ENCODE measurements at regions not wholly inside any gene's neighbourhood (a gene's known extent, or its start where the extent isn't known, plus 50 kb on each side); places are given as distances from the start of the nearest gene placed in this dataset.

GRCh38 chr2:133927894-133928293 is 326.0 kb upstream of the MGAT5 start:
- H3K4me3 ChIP-seq (replicated peaks in 1 of 2; ENCODE audit: low read depth in 1 of 2, low read length in 2 of 2), result no peak overlapping the region
- no peak overlapping the region for H2AFZ ChIP-seq (ENCODE audit: low read depth, low read length, poor library complexity, severe bottlenecking)
- POLR2A ChIA-PET, result no interaction called here
- ATAC-seq (no peak), DNase-seq (ENCODE audit: low read depth, low spot score) (no peak)
- H3K27ac ChIP-seq (ENCODE audit: low read depth, low read length), result no peak overlapping the region
- intact Hi-C loops (cut with micrococcal nuclease), result no loop called here
- no peaks in the 10 kb centered on the region for H3K9me3 ChIP-seq (ENCODE audit: control insufficient read depth in 1 of 2, insufficient read depth in 1 of 2, low read depth in 1 of 2, low read length in 2 of 2)
- no peak overlapping the region for H3K4me2 ChIP-seq (ENCODE audit: low read length)
- no peaks in the 10 kb centered on the region for H3K4me1 ChIP-seq (ENCODE audit: control insufficient read depth in 1 of 2, insufficient read depth in 2 of 2, low read length in 2 of 2)
- TF ChIP-seq REST (IDR thresholded peaks at IDR 0.05; ENCODE audit: low read depth), result no peak
- TF ChIP-seq POLR2AphosphoS5 (IDR thresholded peaks at IDR 0.05; ENCODE audit: low read depth, low read length), result no peak
- no peak for TF ChIP-seq CTCF (IDR thresholded peaks at IDR 0.05 in 2 of 3, conservative IDR thresholded peaks at IDR 0.05 in 1 of 3; ENCODE audit: borderline replicate concordance in 1 of 3, insufficient read depth in 1 of 3, low read depth in 2 of 3, low read length in 2 of 3)
- no peak for TF ChIP-seq EGR1 (IDR thresholded peaks at IDR 0.05; ENCODE audit: low read depth)
- CTCF ChIA-PET, result no interaction called here
- no peaks in the 10 kb centered on the region; the same call in 1 of the 2 replicates for H4K20me1 ChIP-seq (ENCODE audit: insufficient read depth)
- BruUV-seq (replicated peaks), result no TSS peak
- H3K27me3 ChIP-seq (ENCODE audit: insufficient read depth, low read length), result 0 out of 2 replicates have a peak, but pooled peaks cover 8% of the 10 kb centered on the region
- RAD21 ChIA-PET (ENCODE audit: low non-redundant PET in 1 of 2, low total read pairs in 2 of 2, uncharacterized antibody in 2 of 2, unreplicated experiment in 2 of 2), result no interaction called here
- H3K9ac ChIP-seq (ENCODE audit: low read length), result no peak overlapping the region
- H3K9me2 ChIP-seq (ENCODE audit: insufficient read depth), result no peaks in the 10 kb centered on the region
- H3K79me2 ChIP-seq (ENCODE audit: insufficient read depth, low read length), result no peaks in the 10 kb centered on the region
- H3K36me3 ChIP-seq (ENCODE audit: control insufficient read depth in 1 of 2, insufficient read depth in 2 of 2, low read length in 2 of 2), result no peaks in the 10 kb centered on the region
